HG02870 (cell line): ENCODE measurements at regions not wholly inside any gene's neighbourhood (a gene's known extent, or its start where the extent isn't known, plus 50 kb on each side); places are given as distances from the start of the nearest gene placed in this dataset.

Experiments
- ATAC-seq: cut with Tn5 transposase; IDR thresholded peaks from one replicate; pipeline ENCODE4 v1.9.1; 2021; ENCODE audit warnings: mild to moderate bottlenecking, moderate library complexity; ENCODE audit not compliant: unreplicated experiment

DNA sequence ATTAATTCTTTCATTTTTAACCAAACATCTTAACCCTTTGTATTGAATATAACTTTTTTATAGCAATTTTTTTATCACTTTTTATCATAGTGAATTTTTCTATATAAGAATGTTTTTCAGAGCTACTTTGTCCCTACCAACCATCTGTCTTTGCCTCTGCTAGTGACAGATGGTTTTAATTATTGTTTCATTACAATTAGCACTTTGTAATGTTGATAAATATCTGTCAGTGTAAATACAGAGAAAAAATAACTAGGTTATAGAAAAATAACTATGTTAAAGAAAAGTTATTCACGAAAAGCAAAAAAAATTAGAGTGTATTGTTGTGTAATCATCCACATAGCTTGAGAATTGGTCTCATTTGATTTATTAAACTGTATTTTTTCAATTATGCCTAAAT is 91.0 kb upstream of the CDH19 start:
- ATAC-seq, result no peak

DNA sequence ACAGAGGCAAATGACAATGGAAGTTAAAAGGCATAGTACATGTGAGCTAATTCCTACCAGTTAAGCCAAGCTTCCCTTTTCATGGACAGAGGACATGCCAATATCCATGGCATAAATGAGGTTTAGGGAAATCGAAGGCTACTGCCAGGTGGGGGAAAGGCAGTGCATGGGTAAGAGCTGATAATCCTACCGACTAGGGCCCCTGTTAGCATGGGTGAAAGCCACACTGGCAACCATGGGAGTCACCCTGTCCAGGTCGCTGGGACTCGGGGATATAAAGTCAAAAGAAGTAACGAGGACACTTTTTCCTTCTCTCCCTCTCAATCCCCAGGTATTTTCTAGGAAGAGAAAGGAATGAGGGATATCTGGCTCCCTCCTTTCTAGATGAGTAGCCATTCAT is 83.7 kb upstream of the CDH19 start:
- no peak for ATAC-seq

DNA sequence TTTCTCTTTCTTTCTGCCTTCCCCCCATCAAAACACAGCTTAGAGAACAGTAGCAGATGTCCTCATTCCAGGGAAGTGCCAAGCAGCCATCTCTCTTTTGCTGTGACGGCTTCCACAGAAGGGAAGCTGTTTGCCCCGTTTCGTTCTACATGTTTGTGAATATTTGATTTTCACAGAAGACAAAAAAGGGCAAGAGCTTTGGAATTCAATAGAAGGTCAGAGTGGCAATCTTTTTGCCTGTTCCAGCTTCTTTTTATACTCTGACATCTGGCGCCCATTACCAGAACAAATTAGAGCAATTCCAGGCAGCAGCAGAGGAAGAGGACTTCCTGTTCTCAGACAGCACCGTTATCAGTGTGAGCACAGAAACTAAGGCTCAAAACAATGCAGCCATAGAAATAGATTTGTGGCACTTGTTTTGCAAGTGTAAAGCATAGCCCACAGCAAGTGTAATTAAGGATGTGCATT is 79.0 kb upstream of the CDH19 start:
- no peak for ATAC-seq

DNA sequence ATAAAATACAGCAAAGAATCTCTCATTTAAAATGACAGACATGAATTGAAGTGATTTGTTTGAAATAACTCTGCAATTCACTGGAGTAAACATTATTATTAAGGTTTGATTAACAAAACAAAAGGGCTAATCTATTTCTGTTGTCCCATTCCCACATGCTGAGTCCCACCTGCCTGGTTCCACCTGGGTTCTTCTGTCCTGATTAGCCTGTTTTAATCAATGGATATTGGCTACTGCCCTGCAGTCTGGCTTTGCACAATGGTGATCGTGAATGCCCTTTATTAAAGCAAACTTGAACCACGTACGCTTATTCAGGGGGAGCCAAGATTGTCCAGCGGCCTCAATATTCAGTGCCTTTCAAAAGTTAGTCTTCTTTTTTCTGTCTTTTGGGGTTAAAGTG is 72.8 kb upstream of the CDH19 start:
- no peak for ATAC-seq

DNA sequence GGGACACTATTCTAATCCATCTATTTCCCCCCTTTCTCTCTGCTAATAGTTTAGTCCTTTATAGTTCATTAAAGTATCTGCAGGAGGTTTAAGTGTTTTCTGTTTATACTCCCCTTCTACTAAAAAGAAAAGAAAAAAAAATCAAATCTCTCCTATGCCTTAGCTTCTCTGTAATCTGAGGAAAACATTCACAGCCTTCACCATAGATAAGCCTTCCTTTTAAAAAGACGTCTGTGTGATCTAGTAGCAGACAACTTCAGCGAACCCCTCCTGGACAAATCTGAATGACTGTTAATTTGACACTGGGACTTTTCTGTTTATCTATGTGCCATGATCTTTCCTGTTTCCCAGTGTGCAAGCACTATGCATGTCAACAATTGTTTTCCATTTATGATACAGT is 70.4 kb upstream of the CDH19 start:
- ATAC-seq, result no peak

DNA sequence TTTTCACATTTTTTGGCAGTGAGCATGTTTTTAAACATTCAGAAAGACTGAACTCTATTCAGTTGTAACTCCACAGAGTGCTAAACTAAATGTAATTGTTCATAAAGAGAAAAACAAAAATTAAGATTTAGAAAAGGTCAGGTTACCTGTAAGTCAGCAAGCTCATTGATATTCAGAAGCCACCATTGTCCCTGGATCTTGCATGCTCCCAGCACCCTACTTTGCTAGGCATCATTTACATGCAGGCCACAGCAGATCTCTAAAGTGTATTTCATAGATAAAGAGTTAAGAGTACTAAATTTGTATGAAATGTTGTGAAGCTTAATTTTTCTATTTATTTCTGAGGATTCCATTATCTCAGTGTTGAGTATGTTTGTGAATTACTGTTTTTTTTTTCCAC is 64.8 kb upstream of the CDH19 start:
- ATAC-seq, result no peak

DNA sequence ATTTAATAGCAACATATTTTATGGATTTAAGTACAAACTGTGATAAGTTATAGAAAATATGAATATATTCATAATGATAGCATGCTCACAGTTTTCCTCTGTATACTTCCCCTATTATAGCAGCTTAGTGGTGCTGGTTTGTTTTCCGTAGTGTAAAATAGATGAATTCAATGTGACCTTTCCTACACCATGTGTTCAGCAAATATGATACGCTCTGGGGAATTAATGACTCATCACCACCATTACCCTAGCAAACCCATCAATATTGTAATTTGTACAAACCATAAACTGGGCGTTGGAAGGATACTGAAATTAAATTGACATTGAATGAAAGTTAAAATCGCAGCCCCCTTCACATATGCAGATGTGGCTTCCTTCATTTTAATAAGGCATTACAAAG is 58.7 kb upstream of the CDH19 start:
- ATAC-seq, result no peak

DNA sequence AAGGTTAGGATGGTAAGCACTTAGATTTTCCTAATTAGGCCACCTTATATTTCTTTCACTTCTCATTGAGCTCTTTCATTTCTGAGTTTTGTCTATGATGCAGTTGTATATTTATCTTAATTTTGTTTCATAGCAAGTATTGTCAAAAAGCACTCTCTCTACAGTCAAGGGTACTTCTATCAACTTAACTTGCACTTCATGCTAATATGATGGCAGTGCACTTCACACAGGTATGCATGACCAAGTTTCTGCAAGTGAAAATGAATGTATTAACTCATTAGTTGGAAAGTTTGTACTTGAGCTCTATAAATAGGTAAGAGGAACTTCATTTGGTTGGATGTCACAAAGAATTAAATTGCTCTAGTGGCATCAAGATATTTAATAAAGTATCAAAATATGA is 51.5 kb upstream of the CDH19 start:
- ATAC-seq, result no peak
